Brain pericyte (primary cell): ENCODE measurements at regions not wholly inside any gene's neighbourhood (a gene's known extent, or its start where the extent isn't known, plus 50 kb on each side); places are given as distances from the start of the nearest gene placed in this dataset.
"Not testable (repeated sequence)": the region's sequence is repeated elsewhere in the genome, so short reads cannot be mapped to it uniquely, and the experiment has no call there.

Source experiments
- DNase-seq: peaks from one replicate; pipeline ENCODE4 v3.0.0-alpha.2; 2012; ENCODE audit warnings: low read depth, low spot score

DNA sequence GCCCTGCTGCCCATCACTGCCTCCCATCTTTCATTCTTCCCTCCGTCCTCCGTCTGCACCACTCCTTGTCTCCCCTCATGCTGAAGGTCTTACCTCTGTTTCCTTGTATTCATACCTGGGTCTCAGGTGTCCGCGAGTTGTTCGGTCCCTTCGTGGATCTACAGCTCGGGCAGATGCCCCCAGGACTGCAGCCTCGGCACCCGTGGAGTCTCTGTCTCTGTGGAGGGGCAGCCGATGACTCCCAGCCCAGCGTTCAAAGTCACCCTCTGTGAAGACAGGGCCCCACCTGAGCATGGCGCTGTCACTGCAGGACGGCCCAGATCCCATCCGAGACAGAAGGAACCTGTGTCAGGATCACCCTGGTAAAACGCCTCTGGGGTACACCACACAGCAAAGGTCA lies 480.0 kb upstream of the SALL3 start:
- DNase-seq = no peak

DNA sequence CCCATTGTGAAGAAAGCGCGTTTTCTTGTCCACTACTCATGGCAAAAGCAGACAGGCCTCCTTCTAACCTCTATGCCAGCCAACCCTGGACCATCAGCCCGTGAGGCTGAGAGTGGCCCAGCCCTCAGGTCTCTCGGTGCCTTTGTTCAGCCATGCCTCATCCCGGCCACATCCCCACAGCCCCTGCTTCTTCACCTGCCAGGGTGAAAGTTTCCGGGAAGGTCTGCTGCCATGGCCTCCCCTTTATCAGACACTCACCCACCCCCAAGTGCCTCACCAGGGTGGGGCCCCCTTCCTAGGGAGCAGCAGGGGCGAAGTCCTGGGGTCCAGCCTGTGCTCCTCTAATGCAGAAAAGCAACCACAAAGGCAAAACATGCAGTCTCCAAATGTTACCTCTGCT lies 478.4 kb upstream of the SALL3 start:
- DNase-seq = no peak

- DNase-seq = no peak
Observed at GRCh38 chr18:78503129-78503528, 476.5 kb upstream of the SALL3 start.

DNA sequence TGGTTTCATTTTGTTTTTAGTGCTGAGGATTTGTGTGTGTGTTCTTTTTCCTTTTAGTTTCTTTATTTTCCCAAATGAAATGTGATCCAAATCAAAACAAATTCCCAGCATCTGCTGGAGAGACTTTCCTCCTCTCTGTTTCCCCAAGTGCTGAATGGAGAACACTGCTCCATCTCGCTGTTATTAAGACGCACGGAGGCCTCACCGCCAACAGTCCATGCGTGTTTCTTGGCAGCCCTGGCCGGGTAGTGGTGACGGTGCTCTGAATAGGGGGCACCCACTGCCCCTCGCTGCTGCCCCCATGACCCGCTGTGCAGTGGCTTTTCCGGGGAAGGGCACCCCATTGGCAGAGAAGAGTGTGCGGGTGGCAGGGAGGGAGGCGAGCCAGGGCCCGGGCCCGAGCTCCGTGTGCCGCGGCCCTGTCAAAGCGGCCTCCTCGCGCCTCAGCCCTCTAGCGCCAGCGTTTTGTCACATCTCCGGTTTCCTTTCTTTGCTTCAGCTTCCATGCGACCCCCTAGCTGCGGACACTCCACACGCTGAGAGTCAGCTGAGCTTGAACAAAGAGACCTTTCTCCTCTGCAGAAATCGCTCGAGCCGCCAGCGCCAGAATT lies 473.7 kb upstream of the SALL3 start:
- no peak for DNase-seq

DNA sequence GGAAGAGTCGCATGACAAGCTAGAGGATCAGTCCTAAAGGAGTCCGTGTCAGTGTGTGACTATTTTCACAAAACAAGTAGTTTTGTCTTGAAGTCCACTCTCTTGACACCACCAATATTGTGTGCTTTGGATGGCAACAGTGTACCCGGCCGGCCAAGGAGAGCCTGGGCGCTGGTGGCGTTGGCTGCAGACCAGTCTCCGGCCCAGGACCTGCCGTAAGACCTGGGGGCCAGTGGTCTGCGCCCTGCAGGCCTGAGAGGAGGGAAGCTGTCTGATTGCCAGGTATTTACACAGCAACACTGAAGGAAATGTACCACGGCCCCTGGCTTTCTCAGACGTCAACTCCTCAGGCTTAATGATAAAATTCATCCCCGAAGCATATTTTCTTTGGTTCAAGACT lies 472.4 kb upstream of the SALL3 start:
- no peak for DNase-seq

DNA sequence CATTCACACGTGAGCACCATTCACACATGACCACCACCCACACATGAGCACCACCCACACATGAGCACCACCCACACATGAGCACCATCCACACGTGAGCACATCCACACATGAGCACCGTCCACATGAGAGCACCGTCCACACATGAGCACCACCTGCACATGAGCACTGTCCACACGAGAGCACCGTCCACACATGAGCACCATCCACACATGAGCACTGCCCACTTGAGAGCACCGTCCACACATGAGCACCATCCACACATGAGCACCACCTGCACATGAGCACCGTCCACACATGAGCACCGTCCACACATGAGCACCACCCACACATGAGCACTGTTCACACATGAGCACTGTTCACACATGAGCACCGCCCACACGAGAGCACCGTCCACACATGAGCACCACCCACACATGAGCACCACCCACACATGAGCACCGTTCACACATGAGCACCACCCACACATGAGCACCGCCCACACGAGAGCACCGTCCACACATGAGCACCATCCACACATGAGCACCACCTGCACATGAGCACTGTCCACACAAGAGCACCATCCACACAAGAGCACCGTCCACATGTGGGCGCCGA lies 471.3 kb upstream of the SALL3 start:
- not testable (repeated sequence) for DNase-seq

- DNase-seq = no peak
Observed at GRCh38 chr18:78510091-78510490, 469.5 kb upstream of the SALL3 start.

GRCh38 chr18:78510636-78511035 lies 469.0 kb upstream of the SALL3 start:
- no peak for DNase-seq

- no peak for DNase-seq
Observed at GRCh38 chr18:78511666-78512601, 467.7 kb upstream of the SALL3 start.

- no peak for DNase-seq
Observed at GRCh38 chr18:78514910-78515670, 464.5 kb upstream of the SALL3 start.

DNA sequence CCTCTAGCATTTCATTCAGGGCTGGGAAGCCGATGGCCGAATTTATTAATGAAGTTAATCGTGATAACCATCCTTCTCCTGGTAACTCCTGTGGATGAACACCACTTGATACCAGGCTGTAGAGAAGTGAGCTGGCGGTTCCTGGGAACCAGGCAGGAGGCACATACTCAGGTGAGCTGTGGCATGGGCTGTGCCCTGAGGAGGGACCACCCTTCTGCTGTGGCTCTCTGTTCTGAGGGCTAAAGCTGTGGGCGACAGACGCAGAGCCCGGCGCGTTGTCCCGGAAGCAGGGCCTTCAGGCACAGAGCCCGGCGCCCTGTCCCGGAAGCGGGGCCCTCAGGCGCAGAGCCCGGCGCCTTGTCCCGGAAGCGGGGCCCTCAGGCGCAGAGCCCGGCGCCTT lies 462.3 kb upstream of the SALL3 start:
- DNase-seq = no peak

GRCh38 chr18:78517973-78518372 lies 461.6 kb upstream of the SALL3 start:
- DNase-seq = no peak

- no peak for DNase-seq
Observed at GRCh38 chr18:78518805-78519204, 460.8 kb upstream of the SALL3 start.

DNA sequence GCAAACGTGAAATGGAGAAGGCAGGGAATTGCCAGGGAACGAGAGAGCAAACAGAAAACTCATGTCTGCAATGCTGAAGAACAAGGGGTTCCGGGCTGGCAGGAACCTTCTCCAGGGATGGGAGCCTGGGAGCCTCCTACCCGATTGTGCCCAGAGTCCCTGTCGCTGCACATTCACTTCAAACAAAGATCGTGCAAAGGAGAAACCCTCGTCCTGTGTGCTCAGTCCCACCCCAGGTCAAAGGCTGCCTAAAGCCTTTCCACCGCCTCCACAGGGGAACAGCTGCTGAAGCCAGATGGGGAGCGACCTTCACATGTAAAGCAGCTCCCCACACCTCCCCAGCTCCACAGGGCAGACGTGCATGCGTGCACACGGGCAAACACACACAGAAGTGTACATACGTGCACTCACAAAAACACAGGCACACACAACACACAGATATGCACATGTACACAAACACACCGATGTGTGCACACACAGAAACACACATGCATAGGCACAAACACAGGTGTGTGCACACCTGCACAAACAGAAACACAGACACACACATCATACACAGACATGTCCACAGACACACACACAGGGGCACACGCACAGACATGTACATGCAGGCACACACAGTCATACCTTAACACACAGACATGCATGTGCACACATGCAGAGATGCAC lies 460.1 kb upstream of the SALL3 start:
- no peak for DNase-seq

DNA sequence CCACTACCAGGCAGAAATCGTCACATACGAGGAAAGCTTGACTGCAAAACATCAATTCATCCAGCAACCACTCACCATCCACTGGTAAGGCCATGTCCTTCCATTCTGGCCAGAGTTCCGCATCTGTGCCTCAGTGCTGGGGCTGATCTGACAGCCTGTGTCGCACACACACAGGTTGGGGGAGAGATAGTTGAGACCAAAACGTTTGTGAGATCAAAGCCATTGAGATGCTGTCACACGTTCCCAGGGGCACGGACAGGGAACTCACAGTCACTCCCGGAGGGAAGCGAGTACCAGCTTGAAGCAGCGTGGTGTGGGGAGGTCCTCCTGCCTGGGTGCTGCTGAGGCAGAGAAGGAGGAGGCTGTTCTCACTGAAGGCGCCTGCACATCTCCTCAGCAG lies 458.5 kb upstream of the SALL3 start:
- DNase-seq = no peak

DNA sequence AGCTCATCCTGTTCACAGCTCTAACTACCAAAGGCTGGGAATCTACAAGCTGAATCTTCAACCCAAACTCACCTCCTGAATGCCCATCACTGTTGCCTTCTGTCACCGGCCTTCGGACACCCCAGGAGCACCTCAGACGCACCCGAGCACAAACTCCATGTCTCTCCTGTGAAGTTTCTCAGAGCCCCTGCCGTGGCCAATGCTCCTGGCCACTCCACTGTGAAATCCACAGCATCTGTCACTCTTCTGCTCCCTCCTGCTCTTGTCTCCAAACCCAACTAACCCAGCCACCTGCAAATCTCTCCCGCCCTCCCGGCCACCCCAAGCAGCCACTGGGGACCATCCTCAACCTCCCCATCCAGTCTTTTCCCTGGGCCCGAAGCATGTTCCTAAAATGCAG lies 457.9 kb upstream of the SALL3 start:
- DNase-seq = no peak

- DNase-seq = no peak
Observed at GRCh38 chr18:78522507-78522906, 457.1 kb upstream of the SALL3 start.

GRCh38 chr18:78523850-78524249 lies 455.8 kb upstream of the SALL3 start:
- no peak for DNase-seq

GRCh38 chr18:78525366-78526111 lies 454.1 kb upstream of the SALL3 start:
- DNase-seq = no peak

DNA sequence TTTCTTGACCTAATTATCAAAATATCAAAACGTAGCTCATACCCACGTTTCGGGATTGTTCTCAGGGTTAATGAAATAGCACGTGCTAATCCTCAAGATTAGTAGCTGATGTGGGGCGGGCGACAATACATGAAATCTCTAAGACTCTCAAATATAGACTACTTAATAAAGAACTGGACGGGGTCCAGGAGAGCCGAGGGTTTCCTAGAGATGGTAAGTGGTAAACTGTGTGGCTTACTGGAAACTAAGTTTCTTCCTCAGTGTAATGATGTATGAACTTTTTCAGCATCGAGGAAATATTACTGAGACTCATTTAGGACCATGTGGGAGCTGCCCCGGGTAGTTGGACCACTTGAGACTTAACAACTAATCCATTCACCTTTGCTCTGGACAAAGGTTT lies 453.3 kb upstream of the SALL3 start:
- DNase-seq = no peak
